Uterus (tissue), 3 donors: ENCODE measurements at regions not wholly inside any gene's neighbourhood (a gene's known extent, or its start where the extent isn't known, plus 50 kb on each side); places are given as distances from the start of the nearest gene placed in this dataset.

Experiments used
- DNase-seq, 2 donors: peaks; one replicate each; pipeline ENCODE4 v3.0.0-alpha.2; 2019 to 2020
- H3K27ac ChIP-seq, 2 donors: fragments of 200-600 bp; sonication (generic); 1 replicate in 1 of 2; 2 replicates in 1 of 2; pipeline ENCODE4 v1.5.1; 2016 to 2018
- H3K27me3 ChIP-seq, 2 donors: fragments of 200-600 bp; sonication (generic); one replicate each; pipeline ENCODE4 v1.5.1; 2018 to 2019; ENCODE audit warnings: control low read depth in 1 of 2
- H3K36me3 ChIP-seq, 2 donors: fragments of 200-600 bp; sonication (generic); one replicate each; pipeline ENCODE4 v1.5.1; 2019; ENCODE audit warnings: control low read depth in 1 of 2
- H3K4me1 ChIP-seq, 2 donors: fragments of 200-600 bp; sonication (generic); one replicate each; pipeline ENCODE4 v1.5.1; 2018 to 2019; ENCODE audit warnings: control low read depth in 1 of 2
- H3K4me3 ChIP-seq, 2 donors: fragments of 200-600 bp; sonication (generic); 1 replicate in 1 of 2; 2 replicates in 1 of 2; pipeline ENCODE4 v1.5.1; 2018 to 2019; ENCODE audit warnings: mild to moderate bottlenecking in 1 of 2
- H3K9me3 ChIP-seq, 2 donors: fragments of 200-600 bp; sonication (generic); one replicate each; pipeline ENCODE4 v1.5.1; 2019; ENCODE audit warnings: control low read depth in 1 of 2
- POLR2A ChIP-seq, 2 donors: fragments of 450-650 bp; IDR thresholded peaks; one replicate each; pipeline ENCODE4 v1.6.1; 2016; ENCODE audit warnings: antibody characterized with exemption in 2 of 2, mild to moderate bottlenecking in 1 of 2, moderate library complexity in 1 of 2
- intact Hi-C: fragments of 100-400 bp; cut with DNase I; formaldehyde crosslinking; loops from one replicate; pipeline ENCODE4 v1.15.1; 2023; ENCODE audit warnings: low total_unique reads
- TF ChIP-seq, protein P1 (sequence below), 4 experiments: fragments of 200-600 bp in 2 of 4; fragments of 450-650 bp in 2 of 4; sonication (generic) in 2 of 4; IDR thresholded peaks; one replicate each; pipeline ENCODE4 v1.5.1; 2016 to 2019; ENCODE audit warnings: antibody characterized with exemption in 4 of 4, mild to moderate bottlenecking in 2 of 4, moderate library complexity in 1 of 4
- donor health status: DM: yes; HTN: yes; CAD: no.

DNA sequence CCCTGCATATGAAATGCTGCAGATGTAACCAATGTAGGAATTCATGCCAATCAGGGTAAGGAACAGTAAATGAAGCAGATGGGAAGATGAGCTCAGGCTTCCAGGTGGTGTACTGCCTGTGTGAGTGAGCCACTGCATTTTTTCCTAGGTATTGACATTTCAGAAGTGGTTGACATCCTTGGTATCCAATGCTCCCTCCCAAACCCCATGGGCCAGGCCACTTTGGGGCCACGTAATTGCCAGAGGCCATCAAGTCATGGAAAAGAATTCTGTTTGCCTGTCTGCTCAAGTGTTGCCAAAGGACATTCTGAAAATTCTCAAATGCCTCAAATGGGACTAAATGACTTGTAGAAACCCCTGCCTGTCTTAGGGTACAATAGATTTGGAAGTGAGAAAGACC, 384.6 kb downstream of the GATA3 start:
- Histone ChIP-seq H3K27ac (no peak overlapping the region), H3K9me3 (no peaks in the 10 kb centered on the region), H3K36me3 (no peaks in the 10 kb centered on the region), H3K4me3 (no peak overlapping the region), H3K4me1 (no peaks in the 10 kb centered on the region), H3K27me3 (no peaks in the 10 kb centered on the region)
- TF ChIP-seq POLR2A (IDR thresholded peaks at IDR 0.05), result no peak
- TF ChIP-seq, protein P1, sequence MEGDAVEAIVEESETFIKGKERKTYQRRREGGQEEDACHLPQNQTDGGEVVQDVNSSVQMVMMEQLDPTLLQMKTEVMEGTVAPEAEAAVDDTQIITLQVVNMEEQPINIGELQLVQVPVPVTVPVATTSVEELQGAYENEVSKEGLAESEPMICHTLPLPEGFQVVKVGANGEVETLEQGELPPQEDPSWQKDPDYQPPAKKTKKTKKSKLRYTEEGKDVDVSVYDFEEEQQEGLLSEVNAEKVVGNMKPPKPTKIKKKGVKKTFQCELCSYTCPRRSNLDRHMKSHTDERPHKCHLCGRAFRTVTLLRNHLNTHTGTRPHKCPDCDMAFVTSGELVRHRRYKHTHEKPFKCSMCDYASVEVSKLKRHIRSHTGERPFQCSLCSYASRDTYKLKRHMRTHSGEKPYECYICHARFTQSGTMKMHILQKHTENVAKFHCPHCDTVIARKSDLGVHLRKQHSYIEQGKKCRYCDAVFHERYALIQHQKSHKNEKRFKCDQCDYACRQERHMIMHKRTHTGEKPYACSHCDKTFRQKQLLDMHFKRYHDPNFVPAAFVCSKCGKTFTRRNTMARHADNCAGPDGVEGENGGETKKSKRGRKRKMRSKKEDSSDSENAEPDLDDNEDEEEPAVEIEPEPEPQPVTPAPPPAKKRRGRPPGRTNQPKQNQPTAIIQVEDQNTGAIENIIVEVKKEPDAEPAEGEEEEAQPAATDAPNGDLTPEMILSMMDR (IDR thresholded peaks at IDR 0.05), result no peak
- DNase-seq, result no peak
- intact Hi-C loops, result no loop called here

DNA sequence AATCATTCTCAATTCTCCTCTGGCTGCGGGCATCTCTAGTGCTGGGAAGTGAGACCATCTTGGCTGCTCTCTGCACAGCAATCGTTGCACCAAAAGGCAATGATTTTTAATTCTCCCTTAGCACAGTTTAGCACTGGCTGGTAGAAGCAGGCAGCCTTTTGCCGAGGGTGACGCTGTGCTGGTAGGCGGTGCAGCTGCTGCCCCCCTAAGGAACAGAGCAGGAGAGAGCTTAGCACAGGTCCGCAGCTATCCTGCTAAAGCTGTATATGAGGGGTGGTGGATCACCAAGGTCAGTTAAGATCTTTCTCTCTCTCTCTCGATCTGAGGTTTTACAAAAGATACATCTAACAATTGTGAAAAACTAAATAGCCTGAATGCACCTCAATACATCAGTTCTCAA, 390.1 kb downstream of the GATA3 start:
- DNase-seq, result no peak
- Histone ChIP-seq H3K4me3 (no peak overlapping the region), H3K4me1 (no peaks in the 10 kb centered on the region), H3K9me3 (no peaks in the 10 kb centered on the region), H3K27ac (no peak overlapping the region), H3K27me3 (no peaks in the 10 kb centered on the region), H3K36me3 (no peaks in the 10 kb centered on the region)
- intact Hi-C loops, result no loop called here
- TF ChIP-seq POLR2A (IDR thresholded peaks at IDR 0.05), result no peak
- TF ChIP-seq, protein P1 (IDR thresholded peaks at IDR 0.05), result no peak

DNA sequence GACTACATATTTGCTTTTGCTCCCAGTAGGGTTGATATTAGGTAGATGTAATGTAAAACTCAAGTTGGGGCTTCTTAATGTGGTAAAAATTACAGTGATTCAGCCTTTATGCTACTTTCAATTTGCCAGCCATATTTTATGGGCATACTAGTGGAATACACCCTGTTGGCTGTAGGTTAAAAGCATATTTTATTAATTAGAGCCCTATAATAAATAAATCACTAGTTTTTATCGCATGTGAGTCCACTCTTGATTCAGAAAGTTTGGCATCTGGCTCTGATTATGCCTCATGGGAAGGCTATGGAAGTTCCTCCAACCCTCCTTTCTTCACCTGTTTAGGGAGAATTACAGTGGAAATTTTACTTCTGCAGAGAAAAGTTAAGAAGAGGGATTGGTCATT, 390.9 kb downstream of the GATA3 start:
- no peak for DNase-seq
- intact Hi-C loops, result no loop called here
- TF ChIP-seq POLR2A (IDR thresholded peaks at IDR 0.05), result no peak
- TF ChIP-seq, protein P1 (IDR thresholded peaks at IDR 0.05), result no peak

DNA sequence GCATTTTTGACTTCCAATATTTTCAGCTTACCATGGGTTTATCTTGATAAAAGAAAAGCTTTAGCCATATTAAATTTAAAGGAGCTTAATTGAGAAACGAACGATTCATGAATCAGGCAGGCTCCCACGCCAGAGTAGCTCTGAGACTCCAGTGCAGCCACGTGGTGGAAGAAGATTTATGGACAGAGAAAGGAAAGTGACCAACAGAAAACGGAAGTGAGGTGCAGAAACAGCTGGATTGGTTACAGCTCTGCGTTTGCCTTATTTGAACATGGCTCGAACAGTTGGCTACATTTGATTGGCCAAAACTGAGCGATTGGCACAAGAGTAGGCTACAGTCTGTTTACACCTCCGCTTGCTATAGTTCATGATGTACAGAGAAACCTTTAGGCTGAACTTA, 395.4 kb downstream of the GATA3 start:
- H3K36me3 ChIP-seq, result no peaks in the 10 kb centered on the region
- H3K4me3 ChIP-seq, result no peak overlapping the region
- no peaks in the 10 kb centered on the region for H3K9me3 ChIP-seq
- no peaks in the 10 kb centered on the region for H3K4me1 ChIP-seq
- no peaks in the 10 kb centered on the region for H3K27me3 ChIP-seq
- DNase-seq, result no peak
- intact Hi-C loops, result no loop called here
- TF ChIP-seq, protein P1 (IDR thresholded peaks at IDR 0.05), result no peak
- no peak for TF ChIP-seq POLR2A (IDR thresholded peaks at IDR 0.05)
- no peak overlapping the region for H3K27ac ChIP-seq

More for the DNA sequence above, 390.9 kb downstream of the GATA3 start:
- H3K36me3 ChIP-seq, result no peaks in the 10 kb centered on the region
- H3K4me3 ChIP-seq, result no peak overlapping the region
- H3K27me3 ChIP-seq, result no peaks in the 10 kb centered on the region
- no peaks in the 10 kb centered on the region for H3K9me3 ChIP-seq
- no peaks in the 10 kb centered on the region for H3K4me1 ChIP-seq
- no peak overlapping the region for H3K27ac ChIP-seq

DNA sequence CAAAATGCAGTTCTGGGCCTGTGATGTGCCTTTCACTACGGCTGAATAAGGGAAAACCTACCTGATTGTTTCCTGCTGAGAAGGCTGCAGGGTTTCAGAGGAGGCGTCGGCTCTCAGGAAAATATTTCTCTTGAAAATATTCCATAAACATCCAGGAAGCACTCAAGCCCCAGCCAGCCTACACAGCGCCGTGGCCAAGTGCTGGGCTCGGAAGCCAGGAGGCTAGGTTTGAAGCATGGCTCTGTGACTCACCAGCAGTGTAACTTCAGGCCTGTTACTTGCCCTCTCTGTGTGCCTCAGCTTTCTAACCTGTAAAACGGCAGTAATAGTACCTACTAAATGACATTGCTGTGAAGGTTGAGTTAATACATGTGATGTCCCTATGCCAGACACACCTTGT, 399.1 kb downstream of the GATA3 start:
- H3K27me3 ChIP-seq, result no peaks in the 10 kb centered on the region
- no peak overlapping the region for H3K27ac ChIP-seq
- intact Hi-C loops, result no loop called here
- no peak for DNase-seq
- H3K4me3 ChIP-seq, result no peak overlapping the region
- no peak for TF ChIP-seq POLR2A (IDR thresholded peaks at IDR 0.05)
- TF ChIP-seq, protein P1 (IDR thresholded peaks at IDR 0.05), result no peak
- no peaks in the 10 kb centered on the region for H3K4me1 ChIP-seq
- H3K36me3 ChIP-seq, result no peaks in the 10 kb centered on the region
- no peaks in the 10 kb centered on the region for H3K9me3 ChIP-seq
